Activated naive CD4-positive, alpha-beta T cell treated with anti-CD3 and anti-CD28 coated beads, Interleukin-2, amount 10 ng/mL, durations not matched to agents 7 days and 5 days (primary cell): ENCODE measurements at regions not wholly inside any gene's neighbourhood (a gene's known extent, or its start where the extent isn't known, plus 50 kb on each side); places are given as distances from the start of the nearest gene placed in this dataset.

Experiments
- CTCF ChIA-PET: fragments of 350-600 bp; sonication (Branson Sonifier 250); formaldehyde crosslinking; loops from one replicate; lab custom pipeline; 2021; ENCODE audit warnings: antibody characterized with exemption; lab: Charles Lee
- DNase-seq: peaks from one replicate; pipeline ENCODE4 v3.0.0-alpha.2; 2020
- H3K27ac Mint-ChIP-seq: one replicate; pipeline ENCODE4 v1.8.0; 2021; ENCODE audit warnings: mild to moderate bottlenecking, moderate library complexity, mixed read lengths
- H3K27me3 Mint-ChIP-seq: one replicate; pipeline ENCODE4 v1.8.0; 2021; ENCODE audit warnings: mild to moderate bottlenecking, mixed read lengths
- H3K36me3 Mint-ChIP-seq: one replicate; pipeline ENCODE4 v1.8.0; 2021; ENCODE audit warnings: mixed read lengths
- H3K4me1 Mint-ChIP-seq: one replicate; pipeline ENCODE4 v1.8.0; 2021; ENCODE audit warnings: mixed read lengths
- H3K4me3 Mint-ChIP-seq: one replicate; pipeline ENCODE4 v1.8.0; 2021; ENCODE audit warnings: mild to moderate bottlenecking, moderate library complexity, mixed read lengths
- H3K9me3 Mint-ChIP-seq: one replicate; pipeline ENCODE4 v1.8.0; 2021; ENCODE audit warnings: mixed read lengths

- CTCF ChIA-PET = no interaction called here
- no peak overlapping the region for H3K4me3 Mint-ChIP-seq
- DNase-seq = no peak
Measured at GRCh38 chr11:19499999-19500398, 212.6 kb upstream of the NAV2 start.

GRCh38 chr11:19499026-19499669 lies 213.5 kb upstream of the NAV2 start:
- no peaks in the 10 kb centered on the region for H3K27me3 Mint-ChIP-seq
- no peak overlapping the region for H3K4me3 Mint-ChIP-seq
- H3K27ac Mint-ChIP-seq = no peak overlapping the region
- no peaks in the 10 kb centered on the region for H3K9me3 Mint-ChIP-seq
- H3K36me3 Mint-ChIP-seq = no peaks in the 10 kb centered on the region
- DNase-seq = no peak
- CTCF ChIA-PET = interaction anchor here (0.6 kb wide), 1 partner anchor 422 kb away, joined by 3 read pairs; no protein-coding TSS in a partner anchor
- H3K4me1 Mint-ChIP-seq = no peaks in the 10 kb centered on the region

More at GRCh38 chr11:19499999-19500398, 212.6 kb upstream of the NAV2 start:
- Mint-ChIP-seq H3K9me3 (no peaks in the 10 kb centered on the region), H3K4me1 (no peaks in the 10 kb centered on the region), H3K27ac (no peak overlapping the region), H3K27me3 (no peaks in the 10 kb centered on the region), H3K36me3 (no peaks in the 10 kb centered on the region)

GRCh38 chr11:19493446-19494213 lies 219.0 kb upstream of the NAV2 start:
- Mint-ChIP-seq H3K27me3 (no peaks in the 10 kb centered on the region), H3K9me3 (no peaks in the 10 kb centered on the region), H3K36me3 (no peaks in the 10 kb centered on the region), H3K4me1 (no peaks in the 10 kb centered on the region), H3K27ac (no peak overlapping the region), H3K4me3 (no peak overlapping the region)
- CTCF ChIA-PET = no interaction called here
- no peak for DNase-seq

- H3K9me3 Mint-ChIP-seq = no peaks in the 10 kb centered on the region
- DNase-seq = no peak
- no peaks in the 10 kb centered on the region for H3K27me3 Mint-ChIP-seq
- no peaks in the 10 kb centered on the region for H3K36me3 Mint-ChIP-seq
- CTCF ChIA-PET = no interaction called here
- no peak overlapping the region for H3K27ac Mint-ChIP-seq
- no peak overlapping the region for H3K4me3 Mint-ChIP-seq
- no peaks in the 10 kb centered on the region for H3K4me1 Mint-ChIP-seq
Measured at GRCh38 chr11:19482319-19483100, 230.1 kb upstream of the NAV2 start.

GRCh38 chr11:19480540-19480939 lies 232.1 kb upstream of the NAV2 start:
- Mint-ChIP-seq H3K36me3 (no peaks in the 10 kb centered on the region), H3K4me1 (no peaks in the 10 kb centered on the region), H3K27ac (no peak overlapping the region), H3K4me3 (no peak overlapping the region), H3K27me3 (no peaks in the 10 kb centered on the region), H3K9me3 (no peaks in the 10 kb centered on the region)
- CTCF ChIA-PET = no interaction called here
- no peak for DNase-seq

GRCh38 chr11:19478891-19479290 lies 233.7 kb upstream of the NAV2 start:
- no peak overlapping the region for H3K27ac Mint-ChIP-seq
- no peak overlapping the region for H3K4me3 Mint-ChIP-seq
- no peaks in the 10 kb centered on the region for H3K9me3 Mint-ChIP-seq
- CTCF ChIA-PET = no interaction called here
- no peaks in the 10 kb centered on the region for H3K27me3 Mint-ChIP-seq
- no peaks in the 10 kb centered on the region for H3K36me3 Mint-ChIP-seq
- no peak for DNase-seq
- no peaks in the 10 kb centered on the region for H3K4me1 Mint-ChIP-seq

- H3K9me3 Mint-ChIP-seq = no peaks in the 10 kb centered on the region
- H3K4me1 Mint-ChIP-seq = no peaks in the 10 kb centered on the region
- no peaks in the 10 kb centered on the region for H3K27me3 Mint-ChIP-seq
- H3K36me3 Mint-ChIP-seq = no peaks in the 10 kb centered on the region
- no peak overlapping the region for H3K27ac Mint-ChIP-seq
- DNase-seq = no peak
- CTCF ChIA-PET = no interaction called here
- H3K4me3 Mint-ChIP-seq = no peak overlapping the region
Measured at GRCh38 chr11:19474954-19475721, 234.4 kb upstream of the E2F8 start.

- H3K36me3 Mint-ChIP-seq = no peaks in the 10 kb centered on the region
- no peak for DNase-seq
- H3K4me3 Mint-ChIP-seq = no peak overlapping the region
- H3K9me3 Mint-ChIP-seq = no peaks in the 10 kb centered on the region
- peaks cover 4% of the 10 kb centered on the region for H3K27me3 Mint-ChIP-seq
- CTCF ChIA-PET = no interaction called here
- H3K27ac Mint-ChIP-seq = no peak overlapping the region
- no peaks in the 10 kb centered on the region for H3K4me1 Mint-ChIP-seq
Measured at GRCh38 chr11:19474211-19474610, 233.5 kb upstream of the E2F8 start.

GRCh38 chr11:19472679-19473078 lies 231.9 kb upstream of the E2F8 start:
- CTCF ChIA-PET = no interaction called here
- no peaks in the 10 kb centered on the region for H3K4me1 Mint-ChIP-seq
- peaks cover 7% of the 10 kb centered on the region for H3K27me3 Mint-ChIP-seq
- no peak overlapping the region for H3K27ac Mint-ChIP-seq
- no peaks in the 10 kb centered on the region for H3K36me3 Mint-ChIP-seq
- no peaks in the 10 kb centered on the region for H3K9me3 Mint-ChIP-seq
- DNase-seq = no peak
- H3K4me3 Mint-ChIP-seq = no peak overlapping the region

- DNase-seq = no peak
- Mint-ChIP-seq H3K4me3 (no peak overlapping the region), H3K9me3 (no peaks in the 10 kb centered on the region), H3K27ac (no peak overlapping the region), H3K36me3 (no peaks in the 10 kb centered on the region), H3K4me1 (no peaks in the 10 kb centered on the region), H3K27me3 (peaks cover 10% of the 10 kb centered on the region)
- CTCF ChIA-PET = no interaction called here
Measured at GRCh38 chr11:19467904-19468303, 227.2 kb upstream of the E2F8 start.

GRCh38 chr11:19466314-19466713 lies 225.6 kb upstream of the E2F8 start:
- Mint-ChIP-seq H3K9me3 (no peaks in the 10 kb centered on the region), H3K4me3 (no peak overlapping the region)

GRCh38 chr11:19463976-19464375 lies 223.2 kb upstream of the E2F8 start:
- Mint-ChIP-seq H3K4me1 (no peaks in the 10 kb centered on the region), H3K27ac (no peak overlapping the region), H3K4me3 (no peak overlapping the region), H3K36me3 (no peaks in the 10 kb centered on the region), H3K27me3 (peaks cover 6% of the 10 kb centered on the region), H3K9me3 (no peaks in the 10 kb centered on the region)
- CTCF ChIA-PET = no interaction called here
- no peak for DNase-seq

More at GRCh38 chr11:19466314-19466713, 225.6 kb upstream of the E2F8 start:
- H3K4me1 Mint-ChIP-seq = no peaks in the 10 kb centered on the region
- peaks cover 10% of the 10 kb centered on the region for H3K27me3 Mint-ChIP-seq
- no peak for DNase-seq
- CTCF ChIA-PET = no interaction called here
- H3K27ac Mint-ChIP-seq = no peak overlapping the region
- H3K36me3 Mint-ChIP-seq = no peaks in the 10 kb centered on the region

GRCh38 chr11:19460718-19461405 lies 220.1 kb upstream of the E2F8 start:
- Mint-ChIP-seq H3K27ac (no peak overlapping the region), H3K36me3 (no peaks in the 10 kb centered on the region), H3K9me3 (no peaks in the 10 kb centered on the region), H3K4me1 (no peaks in the 10 kb centered on the region), H3K27me3 (peaks cover 5% of the 10 kb centered on the region), H3K4me3 (no peak overlapping the region)
- CTCF ChIA-PET = no interaction called here
- DNase-seq = no peak
